ENCODE measurements at regions not wholly inside any gene's neighbourhood (a gene's known extent, or its start where the extent isn't known, plus 50 kb on each side); places are given as distances from the start of the nearest gene placed in this dataset.

- TF ChIP-seq CTCF (IDR thresholded peaks at IDR 0.05) (no peak), POLR2A (IDR thresholded peaks at IDR 0.05) (no peak)
These were observed 355.2 kb downstream of the PCNX1 start for GRCh38 chr14:71262441-71262840.

Data from right lobe of liver (tissue), 4 donors.